Thyroid gland (tissue), 4 donors: ENCODE measurements at regions not wholly inside any gene's neighbourhood (a gene's known extent, or its start where the extent isn't known, plus 50 kb on each side); places are given as distances from the start of the nearest gene placed in this dataset.

Source experiments
- POLR2A ChIP-seq, 2 donors: fragments of 450-650 bp; IDR thresholded peaks; one replicate each; pipeline ENCODE4 v1.6.1; 2017; ENCODE audit warnings: antibody characterized with exemption in 2 of 2, mild to moderate bottlenecking in 2 of 2, moderate library complexity in 1 of 2
- TF ChIP-seq, protein P1 (sequence below), 6 experiments: fragments of 200-600 bp in 3 of 6; fragments of 450-650 bp in 3 of 6; sonication (generic) in 3 of 6; IDR thresholded peaks; one replicate each; pipeline ENCODE4 v1.5.1; 2016 to 2019; ENCODE audit warnings: antibody characterized with exemption in 6 of 6, mild to moderate bottlenecking in 2 of 6, inconsistent platforms in 1 of 6, moderate library complexity in 1 of 6

DNA sequence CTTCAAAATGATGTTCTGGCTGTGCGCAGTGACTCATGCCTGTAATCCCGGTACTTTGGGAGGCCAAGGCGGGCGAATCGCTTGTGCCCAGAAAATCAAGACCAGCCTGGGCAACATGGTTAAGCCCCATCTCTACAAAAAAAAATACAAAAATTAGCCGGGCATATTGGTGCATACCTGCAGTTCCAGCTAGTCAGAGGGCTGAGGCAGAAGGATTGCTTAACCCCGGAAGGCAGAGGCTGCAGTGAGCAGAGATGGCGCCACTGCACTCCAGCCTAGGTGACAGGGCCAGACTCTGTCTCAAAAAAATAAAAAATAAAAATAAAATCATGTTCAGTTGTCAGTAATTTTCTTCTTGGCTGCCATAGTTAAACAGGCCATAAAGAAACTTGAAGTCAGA is 245.9 kb upstream of the USP15 start:
- TF ChIP-seq, protein P1, sequence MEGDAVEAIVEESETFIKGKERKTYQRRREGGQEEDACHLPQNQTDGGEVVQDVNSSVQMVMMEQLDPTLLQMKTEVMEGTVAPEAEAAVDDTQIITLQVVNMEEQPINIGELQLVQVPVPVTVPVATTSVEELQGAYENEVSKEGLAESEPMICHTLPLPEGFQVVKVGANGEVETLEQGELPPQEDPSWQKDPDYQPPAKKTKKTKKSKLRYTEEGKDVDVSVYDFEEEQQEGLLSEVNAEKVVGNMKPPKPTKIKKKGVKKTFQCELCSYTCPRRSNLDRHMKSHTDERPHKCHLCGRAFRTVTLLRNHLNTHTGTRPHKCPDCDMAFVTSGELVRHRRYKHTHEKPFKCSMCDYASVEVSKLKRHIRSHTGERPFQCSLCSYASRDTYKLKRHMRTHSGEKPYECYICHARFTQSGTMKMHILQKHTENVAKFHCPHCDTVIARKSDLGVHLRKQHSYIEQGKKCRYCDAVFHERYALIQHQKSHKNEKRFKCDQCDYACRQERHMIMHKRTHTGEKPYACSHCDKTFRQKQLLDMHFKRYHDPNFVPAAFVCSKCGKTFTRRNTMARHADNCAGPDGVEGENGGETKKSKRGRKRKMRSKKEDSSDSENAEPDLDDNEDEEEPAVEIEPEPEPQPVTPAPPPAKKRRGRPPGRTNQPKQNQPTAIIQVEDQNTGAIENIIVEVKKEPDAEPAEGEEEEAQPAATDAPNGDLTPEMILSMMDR (IDR thresholded peaks at IDR 0.05) = no peak
- TF ChIP-seq POLR2A (IDR thresholded peaks at IDR 0.05) = no peak
